NT2/D1 (cell line): ENCODE measurements at regions not wholly inside any gene's neighbourhood (a gene's known extent, or its start where the extent isn't known, plus 50 kb on each side); places are given as distances from the start of the nearest gene placed in this dataset.

Source experiments
- SUZ12 ChIP-seq: IDR thresholded peaks from 2 replicates; pipeline ENCODE4 v1.6.1; 2011; ENCODE audit not compliant: insufficient read length, insufficient read depth; ENCODE audit errors: extremely low read depth
- ZNF274 ChIP-seq: IDR thresholded peaks from 2 replicates; pipeline ENCODE4 v1.6.1; 2011; ENCODE audit warnings: mild to moderate bottlenecking, low read depth, low read length

DNA sequence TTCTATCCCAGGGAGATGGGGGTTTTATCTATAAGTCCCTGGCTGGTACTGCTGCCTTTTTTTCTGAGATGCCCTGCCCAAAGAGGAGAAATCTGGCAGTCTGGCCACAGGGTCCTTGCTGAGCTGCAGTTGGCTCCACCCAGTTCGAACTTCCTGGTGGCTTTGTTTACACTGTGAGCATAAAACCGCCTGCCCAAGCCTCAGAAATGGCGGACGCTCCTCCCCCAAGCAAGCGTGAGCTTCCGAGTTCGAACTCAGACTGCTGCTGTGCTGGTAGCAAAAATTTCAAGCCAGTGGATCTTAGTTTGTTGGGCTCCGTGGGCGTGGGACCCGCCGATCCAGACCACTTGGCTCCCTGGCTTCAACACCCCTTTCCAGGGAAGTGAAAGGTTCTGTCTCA, 126.8 kb upstream of the SUCLG2 start:
- no peak for TF ChIP-seq ZNF274
- no peak for TF ChIP-seq SUZ12
